Inflammatory macrophage treated with lipopolysaccharide for 4 hours (primary cell): ENCODE measurements at regions not wholly inside any gene's neighbourhood (a gene's known extent, or its start where the extent isn't known, plus 50 kb on each side); places are given as distances from the start of the nearest gene placed in this dataset.

ENCODE experiments used
- DNase-seq: peaks from one replicate; pipeline ENCODE4 v3.0.0-alpha.2; 2020

- no peak for DNase-seq
These were observed 1131.1 kb upstream of the CDH2 start for GRCh38 chr18:29307982-29308381.

GRCh38 chr18:29307231-29307630, 1130.3 kb upstream of the CDH2 start:
- DNase-seq = no peak

GRCh38 chr18:29305516-29305915, 1128.6 kb upstream of the CDH2 start:
- no peak for DNase-seq

GRCh38 chr18:29301048-29301447, 1124.1 kb upstream of the CDH2 start:
- no peak for DNase-seq

- DNase-seq = no peak
These were observed 1108.5 kb upstream of the CDH2 start for GRCh38 chr18:29285471-29285870.

GRCh38 chr18:29271501-29271900, 1094.6 kb upstream of the CDH2 start:
- DNase-seq = no peak

- DNase-seq = no peak
These were observed 1082.9 kb upstream of the CDH2 start for GRCh38 chr18:29259838-29260237.

GRCh38 chr18:29254123-29254522, 1077.2 kb upstream of the CDH2 start:
- DNase-seq = no peak

GRCh38 chr18:29251681-29252080, 1074.8 kb upstream of the CDH2 start:
- DNase-seq = no peak

GRCh38 chr18:29250843-29251242, 1073.9 kb upstream of the CDH2 start:
- no peak for DNase-seq

GRCh38 chr18:29250259-29250658, 1073.3 kb upstream of the CDH2 start:
- DNase-seq = peak; percentile 2

GRCh38 chr18:29248805-29249204, 1071.9 kb upstream of the CDH2 start:
- no peak for DNase-seq

GRCh38 chr18:29241199-29241598, 1064.3 kb upstream of the CDH2 start:
- no peak for DNase-seq

GRCh38 chr18:29234751-29235150, 1057.8 kb upstream of the CDH2 start:
- DNase-seq = no peak

GRCh38 chr18:29226213-29226612, 1049.3 kb upstream of the CDH2 start:
- DNase-seq = no peak

GRCh38 chr18:29225351-29225750, 1048.4 kb upstream of the CDH2 start:
- DNase-seq = no peak

GRCh38 chr18:29218091-29218490, 1041.2 kb upstream of the CDH2 start:
- DNase-seq = no peak

GRCh38 chr18:29217124-29217915, 1040.4 kb upstream of the CDH2 start:
- DNase-seq = no peak

GRCh38 chr18:29198834-29199233, 1021.9 kb upstream of the CDH2 start:
- no peak for DNase-seq

GRCh38 chr18:29196307-29196706, 1019.4 kb upstream of the CDH2 start:
- no peak for DNase-seq

- DNase-seq = no peak
These were observed 1014.3 kb upstream of the CDH2 start for GRCh38 chr18:29191263-29191662.

GRCh38 chr18:29188760-29189159, 1011.8 kb upstream of the CDH2 start:
- no peak for DNase-seq

- DNase-seq = no peak
These were observed 1008.9 kb upstream of the CDH2 start for GRCh38 chr18:29185801-29186200.

- DNase-seq = no peak
These were observed 1007.7 kb upstream of the CDH2 start for GRCh38 chr18:29184654-29185053.
